Breast epithelium (tissue), 4 donors: ENCODE measurements at regions not wholly inside any gene's neighbourhood (a gene's known extent, or its start where the extent isn't known, plus 50 kb on each side); places are given as distances from the start of the nearest gene placed in this dataset.
"Not testable (repeated sequence)": the region's sequence is repeated elsewhere in the genome, so short reads cannot be mapped to it uniquely, and the experiment has no call there.

Experiments
- DNase-seq, 2 donors: peaks; one replicate each; pipeline ENCODE4 v3.0.0-alpha.2; 2019; ENCODE audit warnings: low spot score in 2 of 2
- H3K27ac ChIP-seq, 2 donors: fragments of 200-600 bp; sonication (generic) in 1 of 2; one replicate each; pipeline ENCODE4 v1.5.1; 2016 to 2019; ENCODE audit warnings: mild to moderate bottlenecking in 1 of 2
- H3K27me3 ChIP-seq, 2 donors: fragments of 200-600 bp; sonication (generic) in 1 of 2; one replicate each; pipeline versions ENCODE4 v1.5.1 to v1.6.0; 2017 to 2019; ENCODE audit warnings: control low read depth in 1 of 2, mild to moderate bottlenecking in 1 of 2
- H3K36me3 ChIP-seq: fragments of 200-600 bp; one replicate; pipeline ENCODE4 v1.5.1; 2019
- H3K4me1 ChIP-seq, 2 donors: fragments of 200-600 bp; sonication (generic); one replicate each; pipeline ENCODE4 v1.5.1; 2016 to 2019; ENCODE audit warnings: control low read depth in 1 of 2
- H3K4me3 ChIP-seq, 3 donors: fragments of 200-600 bp; sonication (generic); 1 replicate in 2 of 3; 2 replicates in 1 of 3; pipeline ENCODE4 v1.5.1; 2016 to 2019; ENCODE audit warnings: mild to moderate bottlenecking in 3 of 3, moderate library complexity in 2 of 3
- H3K9me3 ChIP-seq, 2 donors: fragments of 200-600 bp; sonication (generic) in 1 of 2; one replicate each; pipeline ENCODE4 v1.5.1; 2016 to 2019; ENCODE audit warnings: control low read depth in 1 of 2
- POLR2A ChIP-seq: fragments of 450-650 bp; IDR thresholded peaks from one replicate; pipeline ENCODE4 v1.6.1; 2016; ENCODE audit warnings: antibody characterized with exemption, mild to moderate bottlenecking, moderate library complexity
- POLR2AphosphoS5 ChIP-seq, 3 donors: sonication (generic); formaldehyde crosslinking; IDR thresholded peaks; one replicate each; pipeline ENCODE4 v1.6.1; 2017; ENCODE audit warnings: antibody characterized with exemption in 3 of 3
- intact Hi-C: fragments of 100-400 bp; cut with DNase I; formaldehyde crosslinking; loops from one replicate; pipeline ENCODE4 v1.15.1; 2023; ENCODE audit warnings: low total_unique reads
- TF ChIP-seq, protein P1 (sequence below), 3 donors: fragments of 450-650 bp; IDR thresholded peaks; one replicate each; pipeline ENCODE4 v1.5.1; 2016 to 2017; ENCODE audit warnings: antibody characterized with exemption in 3 of 3, mild to moderate bottlenecking in 3 of 3, moderate library complexity in 3 of 3

GRCh38 chr10:18949391-18949790 is 99.2 kb upstream of the MALRD1 start:
- Histone ChIP-seq H3K4me1 (no peaks in the 10 kb centered on the region), H3K27me3 (no peaks in the 10 kb centered on the region), H3K4me3 (no peak overlapping the region), H3K9me3 (no peaks in the 10 kb centered on the region), H3K36me3 (no peaks in the 10 kb centered on the region), H3K27ac (no peak overlapping the region)
- TF ChIP-seq POLR2AphosphoS5 (IDR thresholded peaks at IDR 0.05) (no peak), POLR2A (no peak)
- TF ChIP-seq, protein P1, sequence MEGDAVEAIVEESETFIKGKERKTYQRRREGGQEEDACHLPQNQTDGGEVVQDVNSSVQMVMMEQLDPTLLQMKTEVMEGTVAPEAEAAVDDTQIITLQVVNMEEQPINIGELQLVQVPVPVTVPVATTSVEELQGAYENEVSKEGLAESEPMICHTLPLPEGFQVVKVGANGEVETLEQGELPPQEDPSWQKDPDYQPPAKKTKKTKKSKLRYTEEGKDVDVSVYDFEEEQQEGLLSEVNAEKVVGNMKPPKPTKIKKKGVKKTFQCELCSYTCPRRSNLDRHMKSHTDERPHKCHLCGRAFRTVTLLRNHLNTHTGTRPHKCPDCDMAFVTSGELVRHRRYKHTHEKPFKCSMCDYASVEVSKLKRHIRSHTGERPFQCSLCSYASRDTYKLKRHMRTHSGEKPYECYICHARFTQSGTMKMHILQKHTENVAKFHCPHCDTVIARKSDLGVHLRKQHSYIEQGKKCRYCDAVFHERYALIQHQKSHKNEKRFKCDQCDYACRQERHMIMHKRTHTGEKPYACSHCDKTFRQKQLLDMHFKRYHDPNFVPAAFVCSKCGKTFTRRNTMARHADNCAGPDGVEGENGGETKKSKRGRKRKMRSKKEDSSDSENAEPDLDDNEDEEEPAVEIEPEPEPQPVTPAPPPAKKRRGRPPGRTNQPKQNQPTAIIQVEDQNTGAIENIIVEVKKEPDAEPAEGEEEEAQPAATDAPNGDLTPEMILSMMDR (IDR thresholded peaks at IDR 0.05) = no peak
- intact Hi-C loops = no loop called here
- no peak for DNase-seq

- H3K9me3 ChIP-seq, H3K4me1 ChIP-seq, intact Hi-C loops, H3K4me3 ChIP-seq, H3K27ac ChIP-seq, H3K36me3 ChIP-seq, H3K27me3 ChIP-seq, DNase-seq: not testable (repeated sequence)
Observed at GRCh38 chr10:18951072-18951823, 97.4 kb upstream of the MALRD1 start.

GRCh38 chr10:18955061-18955460 is 93.5 kb upstream of the MALRD1 start:
- Histone ChIP-seq H3K36me3 (no peaks in the 10 kb centered on the region), H3K4me3 (no peak overlapping the region), H3K27me3 (no peaks in the 10 kb centered on the region), H3K9me3 (no peaks in the 10 kb centered on the region), H3K27ac (no peak overlapping the region), H3K4me1 (no peaks in the 10 kb centered on the region)
- intact Hi-C loops = no loop called here
- TF ChIP-seq POLR2A (no peak), POLR2AphosphoS5 (IDR thresholded peaks at IDR 0.05) (no peak)
- TF ChIP-seq, protein P1 (IDR thresholded peaks at IDR 0.05) = no peak
- no peak for DNase-seq

- H3K9me3 ChIP-seq = no peaks in the 10 kb centered on the region
- H3K27ac ChIP-seq = no peak overlapping the region
- no peak for DNase-seq
- no peak overlapping the region for H3K4me3 ChIP-seq
- H3K4me1 ChIP-seq = no peaks in the 10 kb centered on the region
- intact Hi-C loops = no loop called here
- H3K36me3 ChIP-seq = no peaks in the 10 kb centered on the region
- H3K27me3 ChIP-seq = no peaks in the 10 kb centered on the region
- TF ChIP-seq POLR2AphosphoS5 (IDR thresholded peaks at IDR 0.05) (no peak), POLR2A (no peak)
- TF ChIP-seq, protein P1 (IDR thresholded peaks at IDR 0.05) = no peak
Observed at GRCh38 chr10:18959369-18959768, 89.2 kb upstream of the MALRD1 start.

GRCh38 chr10:18960466-18961079 is 88.0 kb upstream of the MALRD1 start:
- intact Hi-C loops = no loop called here
- no peaks in the 10 kb centered on the region for H3K27me3 ChIP-seq
- DNase-seq = no peak
- TF ChIP-seq POLR2AphosphoS5 (IDR thresholded peaks at IDR 0.05) (no peak), POLR2A (no peak)
- TF ChIP-seq, protein P1 (IDR thresholded peaks at IDR 0.05) = no peak
- H3K4me1 ChIP-seq = no peaks in the 10 kb centered on the region
- H3K27ac ChIP-seq = no peak overlapping the region
- no peaks in the 10 kb centered on the region for H3K9me3 ChIP-seq
- no peak overlapping the region for H3K4me3 ChIP-seq
- H3K36me3 ChIP-seq = no peaks in the 10 kb centered on the region
